HG03439 (cell line): ENCODE measurements at regions not wholly inside any gene's neighbourhood (a gene's known extent, or its start where the extent isn't known, plus 50 kb on each side); places are given as distances from the start of the nearest gene placed in this dataset.

Experiments used
- ATAC-seq: cut with Tn5 transposase; IDR thresholded peaks from one replicate; pipeline ENCODE4 v1.9.1; 2021; ENCODE audit warnings: mild to moderate bottlenecking, moderate library complexity; ENCODE audit not compliant: unreplicated experiment

DNA sequence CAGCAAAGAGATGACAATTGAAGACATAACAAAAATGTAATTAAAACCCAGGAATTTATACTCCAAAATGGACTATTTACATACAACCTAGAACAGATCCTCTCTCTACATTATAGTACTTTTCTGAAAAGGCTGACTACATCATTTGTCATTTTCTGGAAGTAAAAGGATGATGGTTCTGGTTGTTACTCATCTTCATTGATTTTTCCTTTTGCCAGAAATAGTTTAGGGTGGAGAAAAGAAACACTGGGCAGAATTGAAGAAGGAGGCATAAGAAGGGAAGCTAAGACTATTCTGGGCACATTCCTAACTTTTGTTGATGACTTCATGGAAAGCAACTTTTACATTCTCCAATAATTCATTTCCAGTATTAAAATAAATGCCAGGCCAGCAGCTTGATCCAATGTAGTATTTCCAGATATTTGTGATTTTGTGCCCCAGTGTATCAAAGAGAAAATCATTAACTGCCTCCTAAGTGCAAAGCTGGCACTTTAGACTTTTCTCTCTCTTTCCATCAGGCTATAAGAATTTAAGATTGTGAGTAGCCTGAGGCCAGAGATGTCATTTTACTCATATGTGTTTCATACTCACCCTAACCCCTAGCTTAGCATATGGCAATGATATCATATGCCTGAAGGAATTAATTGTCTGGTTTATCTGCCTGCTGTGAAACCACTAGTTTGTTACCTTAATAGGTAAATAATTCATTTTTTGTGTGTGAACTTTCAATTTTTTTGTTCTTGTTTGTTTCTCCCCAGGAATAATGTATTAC, 369.5 kb upstream of the LYPLAL1 start:
- no peak for ATAC-seq

DNA sequence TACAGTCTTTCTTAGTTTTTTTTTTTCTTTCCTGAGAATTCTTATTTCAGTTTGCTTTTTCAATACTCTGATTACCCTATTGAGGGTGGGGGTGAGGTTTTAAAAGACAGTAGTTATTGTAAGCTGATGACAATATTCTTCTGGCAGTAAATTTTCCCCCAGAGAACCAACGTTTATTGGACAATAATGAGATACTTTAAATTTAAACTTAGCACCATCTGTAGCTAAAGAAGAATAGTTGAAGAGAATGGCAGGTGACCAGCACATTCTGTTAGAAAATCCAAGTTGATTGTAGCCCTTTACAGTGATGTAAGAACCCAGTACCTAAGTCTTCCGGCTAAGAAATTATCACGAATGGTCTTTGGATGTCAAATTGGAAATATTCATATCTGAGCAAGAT, 364.6 kb upstream of the LYPLAL1 start:
- no peak for ATAC-seq

- no peak for ATAC-seq
These were observed 364.1 kb upstream of the LYPLAL1 start for GRCh38 chr1:218809625-218810024.

DNA sequence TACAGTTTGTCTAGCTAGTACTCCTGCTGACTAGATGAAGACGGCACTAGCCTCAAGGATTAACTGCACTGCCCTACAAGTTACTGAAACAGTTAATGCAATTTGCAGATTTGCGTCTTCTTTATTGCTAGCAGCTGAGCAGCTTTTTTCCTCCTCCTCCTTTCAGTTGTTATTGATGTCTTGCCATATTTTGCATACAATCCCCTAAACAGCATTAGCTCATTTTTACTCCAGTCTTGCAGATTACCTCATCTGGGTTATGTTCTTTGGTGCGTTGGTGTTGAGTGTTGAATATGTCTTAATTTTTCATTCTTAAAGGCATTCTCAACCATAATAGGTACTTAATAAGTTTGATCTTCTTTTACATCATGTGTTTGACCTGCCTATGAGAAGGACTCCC, 363.4 kb upstream of the LYPLAL1 start:
- ATAC-seq, result no peak

DNA sequence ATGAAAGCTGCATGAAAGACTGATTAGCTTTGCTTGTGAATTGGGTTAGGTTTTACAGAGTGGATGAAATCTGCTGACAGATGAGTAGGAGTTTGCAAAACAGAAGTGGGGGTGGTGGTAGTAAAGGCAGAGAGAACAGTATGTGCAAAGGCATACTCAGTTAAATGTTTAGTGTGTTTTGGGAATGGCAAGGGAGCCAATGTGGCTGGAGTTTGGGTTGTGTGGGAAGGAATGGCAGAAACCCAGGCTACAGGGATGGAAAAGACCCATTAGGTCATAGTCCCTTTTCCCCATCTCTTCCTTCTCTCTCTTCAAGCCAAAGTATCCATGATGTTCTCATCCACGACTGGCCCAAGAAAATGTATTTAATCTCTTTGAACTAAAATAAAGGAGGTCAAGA, 362.2 kb upstream of the LYPLAL1 start:
- no peak for ATAC-seq

DNA sequence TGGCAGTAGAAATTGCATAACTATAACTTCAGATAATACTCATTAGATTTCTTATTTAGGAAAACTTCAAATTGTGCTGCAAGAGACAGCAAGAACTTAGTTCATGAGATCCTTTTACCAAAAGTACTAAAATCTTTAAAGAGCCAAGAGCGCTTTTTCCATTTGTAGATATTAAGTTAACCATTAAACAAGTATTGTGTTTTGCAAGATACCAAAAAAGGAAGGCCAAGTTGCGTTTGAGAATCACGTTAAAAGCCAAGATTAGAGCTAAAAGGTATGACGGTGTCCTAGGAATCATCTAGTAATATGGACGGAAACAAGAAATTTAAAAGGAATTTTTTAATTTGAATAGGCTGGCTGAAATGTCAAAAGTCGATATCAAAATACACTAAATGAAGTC, 361.3 kb upstream of the LYPLAL1 start:
- ATAC-seq, result no peak

GRCh38 chr1:218813237-218813636, 360.4 kb upstream of the LYPLAL1 start:
- no peak for ATAC-seq

DNA sequence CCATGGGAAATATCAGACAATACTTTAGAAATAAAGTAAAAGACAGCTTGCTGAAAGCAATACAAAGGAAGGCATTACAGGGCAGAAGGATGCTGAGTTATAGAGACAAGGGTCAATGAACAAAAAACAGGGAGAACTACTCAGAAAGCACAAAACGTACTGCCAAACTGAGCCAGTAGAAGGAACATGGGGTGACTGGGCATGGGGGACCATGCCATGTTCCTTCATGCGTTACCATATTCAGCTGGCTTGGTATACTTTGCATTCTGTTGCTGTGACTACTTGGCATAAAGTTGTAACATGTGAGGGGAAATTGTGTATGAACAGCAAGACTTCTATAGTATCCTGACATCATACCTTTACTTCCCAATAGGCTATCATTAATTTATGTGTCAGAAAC, 358.6 kb upstream of the LYPLAL1 start:
- no peak for ATAC-seq

DNA sequence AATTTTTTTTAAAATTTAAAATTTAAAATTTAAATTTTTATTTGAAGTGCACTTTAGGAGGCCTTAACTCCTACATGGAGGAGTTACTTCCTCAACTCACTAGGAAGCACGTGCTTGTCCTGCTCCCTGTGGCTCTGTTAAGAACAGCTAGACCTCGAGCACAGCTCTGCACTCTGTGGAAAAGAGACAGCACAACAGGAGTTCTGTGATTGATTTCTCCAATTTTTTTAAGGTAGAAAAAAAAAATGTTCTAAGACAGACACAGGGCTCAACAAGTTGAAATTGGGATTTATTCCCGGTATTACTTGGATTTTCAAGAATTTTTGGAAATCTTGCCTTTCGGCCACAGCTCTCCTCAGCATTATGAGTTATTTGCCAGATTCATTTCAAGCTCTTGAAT, 356.6 kb upstream of the LYPLAL1 start:
- ATAC-seq, result no peak

- ATAC-seq, result no peak
These were observed 355.8 kb upstream of the LYPLAL1 start for GRCh38 chr1:218817691-218818465.

DNA sequence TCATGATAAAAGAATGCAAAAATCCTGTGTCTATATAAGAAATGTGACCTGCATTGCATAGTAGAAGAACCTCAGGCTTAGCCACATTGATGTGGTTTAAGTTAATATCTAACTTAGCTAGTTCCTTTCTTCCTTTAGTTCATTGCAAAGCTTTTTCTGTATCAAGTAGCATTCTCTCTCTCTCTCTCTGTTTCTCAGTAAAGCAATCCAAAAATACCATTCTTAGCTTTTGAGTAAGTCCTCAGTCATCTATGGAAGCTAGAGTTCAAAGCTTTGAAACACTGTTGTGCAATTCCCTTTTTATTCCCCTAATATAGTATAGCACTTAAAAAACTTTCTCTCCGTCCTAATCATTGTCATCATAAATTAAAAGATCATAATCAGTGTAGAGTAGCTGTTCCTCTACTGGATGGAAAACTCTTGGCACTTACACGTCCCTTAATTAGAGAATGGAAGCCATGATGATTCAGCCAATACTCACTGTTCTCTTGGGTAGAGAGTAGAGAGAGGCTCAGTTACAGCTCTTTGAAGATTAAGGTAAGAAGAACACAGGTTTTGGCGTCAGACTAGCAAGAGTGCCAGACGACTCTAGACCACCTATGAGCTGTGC, 350.3 kb upstream of the LYPLAL1 start:
- ATAC-seq, result no peak

DNA sequence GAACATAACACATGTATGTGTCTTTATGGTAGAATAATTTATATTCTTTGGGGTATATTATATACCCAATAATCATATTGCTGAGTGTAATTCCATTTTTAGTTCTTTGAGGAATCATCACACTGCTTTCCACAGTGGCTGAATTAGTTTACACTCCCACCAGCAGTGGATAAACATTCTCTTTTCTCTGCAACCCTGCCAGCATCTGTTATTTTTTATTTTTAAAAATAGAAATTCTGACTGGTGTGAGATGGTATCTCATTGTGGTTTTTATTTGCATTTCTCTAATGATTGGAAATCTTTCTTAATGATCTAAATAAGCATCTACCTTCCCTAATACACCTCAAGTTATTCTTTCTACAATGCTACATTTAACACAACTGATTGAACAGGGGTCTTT, 346.2 kb upstream of the LYPLAL1 start:
- ATAC-seq, result no peak

GRCh38 chr1:218828125-218828650, 345.5 kb upstream of the LYPLAL1 start:
- no peak for ATAC-seq

- no peak for ATAC-seq
These were observed 344.6 kb upstream of the LYPLAL1 start for GRCh38 chr1:218829097-218829496.

DNA sequence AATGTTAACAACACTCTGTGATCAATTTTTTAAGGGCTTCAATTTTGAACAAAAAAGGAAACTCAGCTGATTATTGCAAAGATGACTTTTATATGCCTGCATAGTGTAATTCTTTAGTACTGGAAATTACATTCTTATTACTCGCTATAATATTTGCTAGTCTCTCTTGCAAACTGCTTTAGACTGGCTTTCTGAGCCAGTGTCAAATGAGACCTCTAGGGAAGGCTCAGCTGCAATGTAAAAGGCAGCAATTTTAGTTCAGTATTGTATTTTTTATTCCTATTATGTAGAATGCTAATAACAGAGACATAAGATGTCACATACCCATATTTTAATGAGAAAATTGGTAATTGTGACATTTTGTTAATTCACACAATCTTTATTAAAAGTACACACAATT, 338.1 kb upstream of the LYPLAL1 start:
- no peak for ATAC-seq

DNA sequence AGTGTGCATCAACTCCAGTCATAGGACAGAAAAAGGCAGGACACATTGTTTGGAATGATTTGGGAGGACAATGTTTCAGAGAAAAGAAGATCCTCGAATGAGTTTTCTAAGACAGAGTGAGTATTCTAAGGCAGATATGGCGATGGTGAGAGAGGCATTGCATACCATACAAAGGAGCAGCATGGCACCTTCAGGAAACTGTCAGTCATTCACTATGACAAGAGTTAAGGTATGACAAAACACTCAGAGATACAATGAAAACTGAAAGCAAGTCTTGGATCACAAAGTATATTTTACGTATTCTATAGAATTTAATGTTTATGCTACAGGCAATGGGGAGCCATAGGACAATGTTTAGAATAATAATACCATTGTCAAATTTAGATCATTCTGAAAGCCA, 337.4 kb upstream of the LYPLAL1 start:
- ATAC-seq, result no peak

DNA sequence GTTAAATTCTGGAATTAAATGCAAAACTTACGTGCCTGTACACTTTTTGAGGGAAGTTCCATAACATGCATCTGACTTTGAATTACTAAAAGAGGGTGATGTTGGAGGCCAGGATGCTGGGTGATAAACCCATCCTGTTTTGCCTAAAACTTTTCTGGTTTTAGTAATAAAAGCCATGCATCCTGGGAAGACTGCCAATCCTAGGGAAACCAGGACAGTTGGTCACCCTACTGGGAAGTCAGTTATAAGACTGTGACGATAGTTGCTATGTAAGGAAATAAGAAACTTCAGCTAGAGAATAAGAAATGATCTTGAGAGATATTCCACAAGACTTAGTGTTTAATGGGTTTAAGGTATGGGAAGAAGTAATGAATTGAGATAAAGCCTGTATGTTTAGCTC, 336.6 kb upstream of the LYPLAL1 start:
- no peak for ATAC-seq

DNA sequence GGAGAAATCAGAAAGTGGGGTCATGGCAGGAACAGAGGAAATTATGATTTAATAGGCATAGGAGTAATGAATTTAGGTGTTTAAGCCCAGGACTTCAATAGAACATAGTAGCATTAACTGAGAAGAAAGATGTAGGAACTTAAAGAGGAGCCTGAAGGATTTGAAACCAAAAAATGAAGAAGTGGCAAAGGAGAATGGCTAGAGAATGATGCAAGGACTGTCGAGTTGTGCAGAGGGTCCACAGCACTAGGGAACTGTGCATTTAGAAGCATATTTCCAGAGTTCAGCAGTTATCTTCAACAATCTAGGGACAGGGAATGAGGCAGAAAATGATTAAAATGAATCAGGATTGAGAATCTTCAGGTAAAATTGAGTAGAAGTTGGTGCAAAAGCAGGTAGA, 328.1 kb upstream of the LYPLAL1 start:
- ATAC-seq, result no peak

GRCh38 chr1:218846181-218846580, 327.5 kb upstream of the LYPLAL1 start:
- ATAC-seq, result no peak

DNA sequence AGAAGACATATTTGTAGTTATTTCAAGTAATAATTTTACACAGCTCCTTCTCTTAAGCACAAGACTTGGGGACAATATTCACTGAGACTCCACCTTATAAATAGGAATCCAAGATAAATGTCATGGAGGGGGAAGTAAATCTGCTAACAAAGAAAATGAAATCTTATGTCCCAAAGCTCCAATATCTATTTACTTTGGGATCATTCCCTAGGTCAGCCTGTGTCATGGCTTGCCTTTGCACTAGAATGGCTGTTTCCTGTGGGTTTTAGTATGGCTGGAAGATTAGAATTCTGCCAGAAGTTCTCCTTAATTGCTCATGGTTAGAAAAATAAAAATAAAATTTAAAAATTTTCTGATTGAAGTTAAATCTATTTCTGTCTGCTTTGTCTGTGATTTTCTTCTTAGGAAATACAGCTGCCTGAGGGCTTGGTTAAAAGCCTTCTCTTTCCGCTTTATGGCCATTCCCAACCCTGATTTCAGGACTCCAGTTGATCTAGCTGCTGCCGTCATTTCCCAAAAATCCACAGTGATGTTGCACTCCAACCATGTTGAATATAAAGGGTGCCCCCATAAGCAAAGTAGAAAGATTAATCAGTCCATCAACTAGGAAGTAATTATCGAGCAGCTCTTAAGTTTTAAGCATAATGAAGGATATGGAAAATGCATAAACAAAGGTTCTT, 326.4 kb upstream of the LYPLAL1 start:
- no peak for ATAC-seq

GRCh38 chr1:218848009-218848408, 325.7 kb upstream of the LYPLAL1 start:
- no peak for ATAC-seq
